ENCODE measurements at regions not wholly inside any gene's neighbourhood (a gene's known extent, or its start where the extent isn't known, plus 50 kb on each side); places are given as distances from the start of the nearest gene placed in this dataset.

DNA sequence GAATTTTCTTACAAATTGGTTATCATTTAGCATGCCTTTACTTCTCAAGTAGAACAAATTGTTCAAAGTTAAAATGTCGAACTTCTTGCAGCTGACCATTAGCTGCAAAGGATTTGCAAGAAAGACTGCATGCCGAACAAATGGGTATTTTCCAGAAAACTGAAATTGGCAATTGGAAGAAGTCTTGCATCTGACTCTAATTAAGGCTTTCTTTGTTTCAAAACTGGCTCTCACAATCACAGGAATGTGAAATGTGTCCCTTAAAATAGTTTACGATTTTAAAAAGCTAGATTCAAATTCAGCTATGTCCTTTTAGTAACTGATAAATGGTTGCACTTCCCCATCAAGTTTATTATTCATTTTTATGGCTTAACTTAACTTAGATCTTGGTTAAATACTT is 207.9 kb downstream of the ARL4A start:
- no peaks in the 10 kb centered on the region for H3K36me3 ChIP-seq
- H3K4me2 ChIP-seq = no peak overlapping the region
- no peaks in the 10 kb centered on the region for H3K9me3 ChIP-seq
- H3K9ac ChIP-seq = no peak overlapping the region
- no peaks in the 10 kb centered on the region for H3K27me3 ChIP-seq
- no peaks in the 10 kb centered on the region for H4K20me1 ChIP-seq
- no peaks in the 10 kb centered on the region for H3K4me1 ChIP-seq
- H3K4me3 ChIP-seq = no peak overlapping the region
- H3K27ac ChIP-seq = no peak overlapping the region
- TF ChIP-seq Cebpa-rat (IDR thresholded peaks at IDR 0.05) = no peak

DNA sequence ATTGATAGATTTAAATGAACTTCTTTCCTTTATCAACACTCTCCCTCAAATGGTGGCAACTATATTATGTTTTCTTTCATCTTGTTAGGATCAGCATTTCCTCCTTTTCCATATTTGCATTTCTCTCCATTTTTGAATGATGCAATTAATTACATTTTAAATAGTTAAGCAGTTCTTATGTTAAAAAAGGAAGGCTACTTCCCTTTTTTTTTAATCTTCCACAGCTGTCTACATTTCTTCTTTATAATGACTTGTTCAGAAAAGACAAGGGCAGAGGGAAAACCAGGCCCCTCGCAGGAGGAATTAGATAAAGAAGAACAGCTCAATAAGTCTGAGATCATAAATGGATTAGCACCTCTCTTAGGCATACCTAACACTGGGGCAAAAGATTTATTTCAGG is 208.9 kb downstream of the ARL4A start:
- Histone ChIP-seq H3K4me2 (no peak overlapping the region), H3K27ac (no peak overlapping the region), H3K36me3 (no peaks in the 10 kb centered on the region), H3K9ac (no peak overlapping the region), H4K20me1 (no peaks in the 10 kb centered on the region), H3K4me3 (no peak overlapping the region), H3K27me3 (no peaks in the 10 kb centered on the region), H3K9me3 (no peaks in the 10 kb centered on the region), H3K4me1 (no peaks in the 10 kb centered on the region)
- TF ChIP-seq Cebpa-rat (IDR thresholded peaks at IDR 0.05) = no peak

DNA sequence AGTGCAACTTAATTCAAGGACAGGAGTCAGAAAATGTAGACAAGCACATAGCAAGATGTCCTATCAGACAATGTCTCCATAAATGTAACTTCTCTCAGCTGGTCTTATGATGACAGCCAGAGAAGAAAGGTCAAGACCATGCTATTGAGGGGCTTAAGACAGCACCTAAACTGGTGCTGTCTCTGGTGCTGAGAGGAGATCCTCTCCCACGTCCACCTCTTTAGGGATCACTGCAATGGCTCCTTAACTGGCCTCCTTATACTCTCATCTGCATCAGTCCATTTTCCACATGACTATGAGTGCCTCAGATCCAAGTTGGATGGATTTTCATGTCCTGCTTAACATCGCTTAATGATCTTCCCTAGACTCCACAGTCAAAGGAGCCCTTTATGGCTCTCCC is 210.6 kb downstream of the ARL4A start:
- H3K4me2 ChIP-seq = no peak overlapping the region
- H3K9me3 ChIP-seq = no peaks in the 10 kb centered on the region
- no peaks in the 10 kb centered on the region for H4K20me1 ChIP-seq
- H3K4me3 ChIP-seq = no peak overlapping the region
- H3K27ac ChIP-seq = no peak overlapping the region
- H3K4me1 ChIP-seq = no peaks in the 10 kb centered on the region
- H3K27me3 ChIP-seq = no peaks in the 10 kb centered on the region
- H3K9ac ChIP-seq = no peak overlapping the region
- H3K36me3 ChIP-seq = no peaks in the 10 kb centered on the region
- no peak for TF ChIP-seq Cebpa-rat (IDR thresholded peaks at IDR 0.05)

DNA sequence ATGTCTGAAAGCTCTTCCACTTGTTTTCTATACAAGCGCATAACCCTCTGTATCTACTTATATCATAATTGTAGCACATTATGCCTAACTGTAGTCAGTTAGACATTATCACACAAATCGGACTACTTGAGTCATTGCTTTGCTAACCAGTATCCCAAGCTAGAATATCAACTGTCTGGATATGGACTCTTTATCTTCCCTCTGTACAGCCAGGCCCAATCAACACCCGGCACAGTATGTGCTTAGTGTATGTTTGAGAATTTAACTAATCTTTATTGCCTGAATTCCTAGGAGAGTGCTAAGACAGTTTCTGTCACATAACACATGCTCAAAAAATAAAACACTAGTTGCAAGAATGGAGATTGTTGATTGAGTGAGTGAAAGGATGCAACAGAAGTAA is 211.2 kb downstream of the ARL4A start:
- TF ChIP-seq Cebpa-rat (IDR thresholded peaks at IDR 0.05) = no peak
- no peak overlapping the region for H3K4me3 ChIP-seq
- H3K27me3 ChIP-seq = no peaks in the 10 kb centered on the region
- no peak overlapping the region for H3K9ac ChIP-seq
- H4K20me1 ChIP-seq = no peaks in the 10 kb centered on the region
- H3K27ac ChIP-seq = no peak overlapping the region
- no peaks in the 10 kb centered on the region for H3K4me1 ChIP-seq
- H3K4me2 ChIP-seq = no peak overlapping the region
- no peaks in the 10 kb centered on the region for H3K9me3 ChIP-seq
- H3K36me3 ChIP-seq = no peaks in the 10 kb centered on the region

DNA sequence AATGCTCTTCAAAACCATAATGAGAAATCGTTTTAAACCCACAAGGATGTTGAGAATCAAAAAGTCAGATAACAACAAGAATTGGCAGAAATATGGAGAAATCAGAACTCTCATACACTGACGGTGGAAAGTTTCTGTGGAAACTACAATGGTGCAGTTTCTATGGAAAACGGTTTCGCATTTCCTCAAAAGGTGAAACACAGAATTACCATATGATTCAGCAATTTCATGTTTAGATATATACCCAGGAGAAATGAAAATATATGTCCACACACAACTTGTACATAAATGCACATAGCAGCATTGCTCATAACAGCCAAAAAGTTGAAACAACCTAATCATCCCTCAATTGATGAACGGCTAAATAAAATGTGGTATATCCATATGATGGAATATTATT is 218.2 kb downstream of the ARL4A start:
- H3K27ac ChIP-seq = no peak overlapping the region
- no peaks in the 10 kb centered on the region for H3K4me1 ChIP-seq
- H3K27me3 ChIP-seq = no peaks in the 10 kb centered on the region
- no peaks in the 10 kb centered on the region for H3K9me3 ChIP-seq
- H4K20me1 ChIP-seq = no peaks in the 10 kb centered on the region
- H3K9ac ChIP-seq = no peak overlapping the region
- no peaks in the 10 kb centered on the region for H3K36me3 ChIP-seq
- TF ChIP-seq Cebpa-rat (IDR thresholded peaks at IDR 0.05) = no peak
- no peak overlapping the region for H3K4me2 ChIP-seq
- no peak overlapping the region for H3K4me3 ChIP-seq

DNA sequence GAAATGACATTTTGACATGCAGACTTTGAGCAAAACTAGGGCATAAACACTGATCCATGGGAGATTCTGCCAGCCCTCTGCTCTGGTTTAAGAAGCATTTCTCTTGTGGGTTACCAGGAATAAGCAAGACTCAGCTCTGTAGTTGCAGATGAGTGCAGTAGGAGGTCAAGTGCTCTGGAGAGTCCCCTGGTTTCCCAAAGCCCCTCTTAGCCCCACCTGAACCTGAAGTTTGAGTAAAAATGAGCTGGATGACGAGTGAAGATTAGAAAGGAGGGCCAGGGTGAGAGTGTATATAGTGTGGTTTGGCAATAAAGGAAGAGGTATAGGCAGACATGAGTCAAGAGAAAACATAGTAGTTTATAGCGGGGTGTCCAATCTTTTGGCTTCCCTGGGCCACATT is 220.3 kb downstream of the ARL4A start:
- Histone ChIP-seq H3K4me1 (no peaks in the 10 kb centered on the region), H3K27ac (no peak overlapping the region), H3K36me3 (no peaks in the 10 kb centered on the region), H4K20me1 (no peaks in the 10 kb centered on the region), H3K4me2 (no peak overlapping the region), H3K9me3 (no peaks in the 10 kb centered on the region), H3K9ac (no peak overlapping the region), H3K27me3 (no peaks in the 10 kb centered on the region), H3K4me3 (no peak overlapping the region)
- no peak for TF ChIP-seq Cebpa-rat (IDR thresholded peaks at IDR 0.05)

DNA sequence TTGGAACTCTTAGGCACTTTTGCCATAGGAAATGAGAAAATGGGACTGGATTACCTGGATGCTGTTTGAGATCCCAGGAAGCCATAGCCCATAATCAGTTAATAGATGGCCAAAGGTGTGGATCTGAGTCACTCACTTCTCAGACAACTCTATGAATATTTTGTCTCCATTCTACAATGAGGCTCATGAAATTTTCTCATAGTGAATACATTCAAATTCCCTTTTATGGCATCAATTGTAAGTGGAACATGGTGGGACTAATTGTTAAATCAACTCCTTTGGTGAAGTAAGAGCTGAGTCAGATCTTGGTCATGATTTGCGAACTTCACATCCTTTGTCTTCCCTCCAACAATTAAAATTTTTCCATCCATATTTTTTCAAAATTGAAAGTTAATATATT is 222.1 kb downstream of the ARL4A start:
- H3K4me2 ChIP-seq = no peak overlapping the region

DNA sequence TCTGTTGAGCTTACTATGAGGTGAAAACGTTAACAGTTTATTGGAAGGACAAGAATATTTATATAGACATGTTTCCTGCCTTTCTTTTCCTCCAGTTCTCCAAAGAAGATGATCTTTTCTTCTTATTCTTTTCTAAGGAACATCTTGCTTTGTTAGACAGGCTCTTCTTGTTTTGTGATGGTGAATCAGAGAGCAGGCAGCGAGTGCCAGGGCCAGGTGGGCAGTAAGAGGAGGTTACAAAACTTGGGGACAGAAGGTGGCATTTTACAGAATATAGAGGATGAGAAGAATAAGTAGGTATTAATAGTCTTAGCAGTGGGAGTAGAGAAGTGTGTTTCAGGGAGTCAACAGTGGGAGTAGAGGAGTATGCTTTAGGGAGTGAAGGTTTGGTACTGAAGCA is 223.6 kb downstream of the ARL4A start:
- Histone ChIP-seq H3K4me3 (no peak overlapping the region), H3K4me1 (no peaks in the 10 kb centered on the region), H3K4me2 (no peak overlapping the region), H3K27me3 (no peaks in the 10 kb centered on the region), H3K36me3 (no peaks in the 10 kb centered on the region), H3K9ac (no peak overlapping the region), H3K9me3 (no peaks in the 10 kb centered on the region), H3K27ac (no peak overlapping the region), H4K20me1 (no peaks in the 10 kb centered on the region)
- TF ChIP-seq Cebpa-rat (IDR thresholded peaks at IDR 0.05) = no peak

More for the DNA sequence above, 222.1 kb downstream of the ARL4A start:
- Histone ChIP-seq H4K20me1 (no peaks in the 10 kb centered on the region), H3K4me1 (no peaks in the 10 kb centered on the region), H3K27me3 (no peaks in the 10 kb centered on the region), H3K9ac (no peak overlapping the region), H3K4me3 (no peak overlapping the region), H3K27ac (no peak overlapping the region), H3K36me3 (no peaks in the 10 kb centered on the region), H3K9me3 (no peaks in the 10 kb centered on the region)
- no peak for TF ChIP-seq Cebpa-rat (IDR thresholded peaks at IDR 0.05)

DNA sequence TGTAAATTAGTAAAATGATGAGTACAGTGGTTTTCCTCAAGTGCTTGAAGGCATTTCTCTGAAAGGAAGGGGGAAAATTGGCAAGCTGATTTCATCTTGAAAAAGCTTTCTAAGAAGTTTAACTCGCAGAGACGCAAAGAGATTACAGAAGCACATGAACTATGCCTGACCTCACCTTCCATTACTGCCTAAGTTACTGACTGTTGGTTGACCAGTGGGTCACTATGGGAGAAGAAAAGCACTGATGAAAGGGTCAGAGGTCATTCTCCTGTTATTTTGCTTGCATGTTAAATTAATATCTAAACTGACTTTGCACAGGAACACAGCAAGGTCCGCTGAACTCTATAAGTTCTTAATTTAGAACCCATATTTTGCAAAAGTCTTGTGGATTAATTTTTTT is 225.6 kb downstream of the ARL4A start:
- TF ChIP-seq Cebpa-rat (IDR thresholded peaks at IDR 0.05) = no peak
- H4K20me1 ChIP-seq = no peaks in the 10 kb centered on the region

DNA sequence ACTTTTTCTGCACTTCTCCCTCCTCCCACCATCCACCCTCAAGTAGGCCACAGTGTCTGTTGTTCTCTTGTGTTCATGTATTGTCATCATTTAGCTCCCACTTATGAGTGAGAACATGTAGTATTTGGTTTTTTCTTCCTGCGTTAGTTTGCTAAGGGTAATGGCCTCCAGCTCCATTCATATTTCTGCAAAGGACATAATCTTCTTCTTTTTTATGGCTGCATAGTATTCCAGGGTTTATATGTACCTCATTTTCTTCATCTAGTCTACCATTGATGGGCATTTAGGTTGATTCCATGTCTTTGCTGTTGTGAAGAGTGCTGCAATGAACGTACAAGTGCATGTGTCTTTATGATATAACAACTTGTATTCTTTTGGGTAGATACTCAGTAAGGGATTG is 230.4 kb downstream of the ARL4A start:
- H3K9me3 ChIP-seq = no peaks in the 10 kb centered on the region
- no peak for TF ChIP-seq Cebpa-rat (IDR thresholded peaks at IDR 0.05)
- no peaks in the 10 kb centered on the region for H3K27me3 ChIP-seq
- no peaks in the 10 kb centered on the region for H4K20me1 ChIP-seq
- H3K4me1 ChIP-seq = no peaks in the 10 kb centered on the region
- H3K27ac ChIP-seq = no peak overlapping the region
- H3K4me3 ChIP-seq = no peak overlapping the region
- H3K36me3 ChIP-seq = no peaks in the 10 kb centered on the region
- no peak overlapping the region for H3K4me2 ChIP-seq
- H3K9ac ChIP-seq = no peak overlapping the region

More for the DNA sequence above, 225.6 kb downstream of the ARL4A start:
- no peak overlapping the region for H3K4me2 ChIP-seq
- no peak overlapping the region for H3K4me3 ChIP-seq
- H3K36me3 ChIP-seq = no peaks in the 10 kb centered on the region
- H3K27ac ChIP-seq = no peak overlapping the region
- H3K9me3 ChIP-seq = no peaks in the 10 kb centered on the region
- no peaks in the 10 kb centered on the region for H3K4me1 ChIP-seq
- no peaks in the 10 kb centered on the region for H3K27me3 ChIP-seq
- H3K9ac ChIP-seq = no peak overlapping the region

DNA sequence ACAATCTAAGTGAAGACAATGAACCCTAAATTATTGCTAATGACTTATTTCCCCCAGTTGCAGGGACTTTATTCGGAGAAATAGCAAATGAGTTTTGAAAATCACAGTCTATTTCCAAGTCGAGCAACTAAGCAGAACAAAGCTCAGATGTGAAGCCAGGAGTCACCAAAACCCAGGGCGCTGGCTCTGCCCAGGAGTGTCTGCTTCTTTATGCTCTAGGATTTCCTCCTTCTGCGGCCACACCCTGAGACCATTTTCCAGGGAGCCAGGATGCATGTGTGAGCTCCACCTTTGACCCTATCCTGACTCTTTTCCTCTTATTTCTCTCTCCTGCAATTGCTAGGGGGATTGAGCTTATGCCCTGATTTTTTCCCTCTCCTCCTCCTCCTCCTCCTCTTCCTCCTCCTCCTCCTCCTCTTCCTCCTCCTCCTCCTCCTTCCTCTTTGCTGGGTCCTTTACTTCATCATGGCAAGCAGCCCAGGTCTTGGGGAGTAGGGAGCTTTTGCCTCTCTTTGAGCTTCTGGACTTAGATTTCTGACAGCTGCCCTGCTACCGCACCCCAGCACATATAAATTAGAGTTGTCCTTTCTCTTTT is 234.4 kb downstream of the ARL4A start:
- Histone ChIP-seq H3K27me3 (no peaks in the 10 kb centered on the region), H3K4me2 (no peak overlapping the region), H3K4me3 (no peak overlapping the region), H4K20me1 (no peaks in the 10 kb centered on the region), H3K9me3 (no peaks in the 10 kb centered on the region), H3K9ac (no peak overlapping the region), H3K36me3 (no peaks in the 10 kb centered on the region), H3K27ac (no peak overlapping the region), H3K4me1 (no peaks in the 10 kb centered on the region)
- no peak for TF ChIP-seq Cebpa-rat (IDR thresholded peaks at IDR 0.05)

All from BLaER1 (cell line).